IMR-90 (cell line): ENCODE measurements at regions not wholly inside any gene's neighbourhood (a gene's known extent, or its start where the extent isn't known, plus 50 kb on each side); places are given as distances from the start of the nearest gene placed in this dataset.

Source experiments
- ATAC-seq: fragments of 200-7000 bp; cut with Tn5 transposase; 2 replicates; pipeline ENCODE4 v1.9.1; 2020; ENCODE audit warnings: low read depth, mild to moderate bottlenecking, moderate library complexity
- BruUV-seq: library from RNA; stranded (reverse); fragments of 400-500 nt; replicated peaks from 2 replicates; lab custom pipeline; 2021; lab: Mats Ljungman, UMichigan
- CTCF ChIA-PET: fragments of 300-600 bp; formaldehyde crosslinking; extraction: SDS; loops from one replicate; lab custom pipeline; 2021; ENCODE audit warnings: antibody characterized with exemption; lab: Yijun Ruan, JAX
- POLR2A ChIA-PET: fragments of 300-600 bp; sonication (Branson Sonifier 250); formaldehyde crosslinking; loops from one replicate; lab custom pipeline; 2022; ENCODE audit warnings: antibody characterized with exemption; ENCODE audit not compliant: unreplicated experiment; lab: Charles Lee
- DNase-seq: peaks from one replicate; pipeline ENCODE4 v3.0.0; 2013
- H2AFZ ChIP-seq: replicated peaks from 2 replicates; pipeline ENCODE3; 2013; ENCODE audit warnings: low read length, mild to moderate bottlenecking; ENCODE audit not compliant: poor library complexity
- H2AK5ac ChIP-seq: 2 replicates; pipeline ENCODE4 v1.6.1; 2013; ENCODE audit warnings: low read depth, low read length, inconsistent platforms
- H2AK9ac ChIP-seq: replicated peaks from 2 replicates; pipeline ENCODE3; 2013; ENCODE audit warnings: mild to moderate bottlenecking, low read depth, low read length, moderate library complexity; ENCODE audit not compliant: poor library complexity
- H2BK120ac ChIP-seq: 2 replicates; pipeline ENCODE4 v1.6.1; 2013; ENCODE audit warnings: low read depth, low read length, inconsistent platforms
- H2BK15ac ChIP-seq: 3 replicates; pipeline ENCODE4 v1.6.1; 2013; ENCODE audit warnings: low read depth, low read length, inconsistent platforms
- H2BK20ac ChIP-seq: 2 replicates; pipeline ENCODE4 v1.6.1; 2013; ENCODE audit warnings: low read depth, mild to moderate bottlenecking, inconsistent platforms, low read length, moderate library complexity
- H2BK5ac ChIP-seq: 2 replicates; pipeline ENCODE4 v1.6.1; 2013; ENCODE audit warnings: mild to moderate bottlenecking, low read depth, low read length, inconsistent platforms; ENCODE audit not compliant: poor library complexity, severe bottlenecking
- H3K14ac ChIP-seq: replicated peaks from 2 replicates; pipeline ENCODE4 v1.6.1; 2013; ENCODE audit warnings: low read depth, low read length, inconsistent platforms
- H3K18ac ChIP-seq: 2 replicates; pipeline ENCODE4 v1.6.1; 2013; ENCODE audit warnings: low read depth, low read length, control low read depth
- H3K23ac ChIP-seq: 2 replicates; pipeline ENCODE4 v1.6.1; 2013; ENCODE audit warnings: low read depth, low read length, inconsistent platforms
- H3K27ac ChIP-seq: 2 replicates; pipeline ENCODE4 v1.5.1; 2013; ENCODE audit warnings: mild to moderate bottlenecking, control low read depth, low read length; ENCODE audit not compliant: insufficient read depth
- H3K27me3 ChIP-seq: 2 replicates; pipeline ENCODE4 v1.6.1; 2013; ENCODE audit warnings: low read length; ENCODE audit not compliant: control insufficient read depth, insufficient read depth
- H3K36me3 ChIP-seq: 2 replicates; pipeline ENCODE4 v1.6.1; 2013; ENCODE audit warnings: low read length, mixed read lengths; ENCODE audit not compliant: control insufficient read depth, insufficient read depth
- H3K4ac ChIP-seq: 2 replicates; pipeline ENCODE4 v1.6.1; 2013; ENCODE audit warnings: low read depth, low read length, inconsistent platforms
- H3K4me1 ChIP-seq: 2 replicates; pipeline ENCODE4 v1.6.1; 2013; ENCODE audit warnings: low read length, mixed read lengths; ENCODE audit not compliant: control insufficient read depth, insufficient read depth
- H3K4me2 ChIP-seq: 2 replicates; pipeline ENCODE4 v1.6.1; 2013; ENCODE audit warnings: low read depth, mild to moderate bottlenecking, control low read depth, low read length, moderate library complexity
- H3K4me3 ChIP-seq: 2 replicates; pipeline ENCODE4 v1.5.1; 2013; ENCODE audit warnings: low read depth, mild to moderate bottlenecking, control low read depth, low read length, moderate library complexity; ENCODE audit not compliant: insufficient read depth
- H3K56ac ChIP-seq: 2 replicates; pipeline ENCODE4 v1.6.1; 2013; ENCODE audit warnings: low read length, inconsistent platforms; ENCODE audit not compliant: insufficient read depth; ENCODE audit errors: extremely low read depth
- H3K79me1 ChIP-seq, 2 experiments: 2 replicates each; pipeline ENCODE4 v1.6.1; 2013; ENCODE audit warnings: low read length in 2 of 2, inconsistent platforms in 1 of 2, low read depth in 1 of 2
- H3K9ac ChIP-seq: 2 replicates; pipeline ENCODE4 v1.6.1; 2013; ENCODE audit warnings: low read depth, low read length, control low read depth
- H3K9me1 ChIP-seq: 2 replicates; pipeline ENCODE4 v1.6.1; 2013; ENCODE audit warnings: low read length, inconsistent platforms; ENCODE audit not compliant: insufficient read depth
- H3K9me3 ChIP-seq: 2 replicates; pipeline ENCODE4 v1.6.1; 2013; ENCODE audit warnings: low read length; ENCODE audit not compliant: control insufficient read depth, insufficient read depth
- H4K20me1 ChIP-seq: 2 replicates; pipeline ENCODE4 v1.6.1; 2013; ENCODE audit warnings: low read length, inconsistent platforms; ENCODE audit not compliant: insufficient read depth
- H4K5ac ChIP-seq: 2 replicates; pipeline ENCODE4 v1.6.1; 2013; ENCODE audit warnings: mild to moderate bottlenecking, low read depth, low read length, control low read depth
- H4K8ac ChIP-seq, 2 experiments: 2 replicates each; pipeline ENCODE4 v1.6.1; 2013; ENCODE audit warnings: low read depth in 2 of 2, low read length in 2 of 2, control low read depth in 1 of 2, inconsistent platforms in 1 of 2
- H4K91ac ChIP-seq: 2 replicates; pipeline ENCODE4 v1.6.1; 2013; ENCODE audit warnings: low read depth, low read length, inconsistent platforms; ENCODE audit not compliant: insufficient read depth
- BHLHE40 ChIP-seq: fragments of 150-350 bp; IDR thresholded peaks from 2 replicates; pipeline ENCODE4 v1.6.1; 2016; ENCODE audit warnings: mild to moderate bottlenecking, low read depth, low read length
- ELK1 ChIP-seq: fragments of 150-350 bp; IDR thresholded peaks from 2 replicates; pipeline ENCODE4 v1.6.1; 2016; ENCODE audit warnings: low read depth, mild to moderate bottlenecking, low read length, moderate library complexity, borderline replicate concordance
- FOS ChIP-seq: fragments of 150-350 bp; IDR thresholded peaks from 2 replicates; pipeline ENCODE4 v1.6.1; 2016; ENCODE audit warnings: low read depth, low read length
- MAFK ChIP-seq: IDR thresholded peaks from 2 replicates; pipeline ENCODE4 v1.6.1; 2012; ENCODE audit warnings: low read depth, low read length, improper control_type of control experiment
- MAZ ChIP-seq: IDR thresholded peaks from 2 replicates; pipeline ENCODE4 v1.6.1; 2012; ENCODE audit warnings: low read depth, mild to moderate bottlenecking, low read length, improper control_type of control experiment, moderate library complexity, borderline replicate concordance
- NFE2L2 ChIP-seq: fragments of 150-350 bp; IDR thresholded peaks from 2 replicates; pipeline ENCODE4 v1.6.1; 2016; ENCODE audit warnings: low read depth, mild to moderate bottlenecking, low read length
- POLR2A ChIP-seq: IDR thresholded peaks from 2 replicates; pipeline ENCODE4 v1.6.1; 2012; ENCODE audit warnings: mild to moderate bottlenecking, low read depth, low read length
- RAD21 ChIP-seq: IDR thresholded peaks from 2 replicates; pipeline ENCODE4 v1.6.1; 2012; ENCODE audit warnings: low read length, improper control_type of control experiment
- RCOR1 ChIP-seq: IDR thresholded peaks from 2 replicates; pipeline ENCODE4 v1.6.1; 2012; ENCODE audit warnings: mild to moderate bottlenecking, low read length, improper control_type of control experiment; ENCODE audit not compliant: insufficient replicate concordance
- RFX5 ChIP-seq: IDR thresholded peaks from 2 replicates; pipeline ENCODE4 v1.8.0; 2012; ENCODE audit warnings: low read depth, mild to moderate bottlenecking, low read length, moderate library complexity
- SMC3 ChIP-seq: fragments of 150-350 bp; IDR thresholded peaks from 2 replicates; pipeline ENCODE4 v1.6.1; 2016; ENCODE audit warnings: low read depth, mild to moderate bottlenecking, antibody characterized with exemption, low read length, moderate library complexity
- WGBS, 2 experiments: methylation state at CpG; one replicate each; pipeline versions ENCODE4 v1.1.5 to v1.1.7; 2013; ENCODE audit warnings: missing lambda C conversion rate in 2 of 2; ENCODE audit not compliant: insufficient read length in 1 of 2; ENCODE audit errors: extremely low coverage in 2 of 2; 5-methylcytosine and 5-hydroxymethylcytosine counted together
- dilution Hi-C: fragments of 300-500 bp; cut with HindIII; formaldehyde crosslinking; loops from one replicate; pipeline ENCODE4 v1.14.3; 2018; ENCODE audit warnings: low sequenced_read_pairs; ENCODE audit not compliant: unreplicated experiment
- in situ Hi-C: fragments of 300-500 bp; cut with MboI; formaldehyde crosslinking; loops from 3 replicates; pipeline ENCODE4 v1.14.3; 2019; ENCODE audit warnings: low sequenced_read_pairs, inconsistent platforms, mixed read lengths
- intact Hi-C: fragments of 100-400 bp; cut with micrococcal nuclease; formaldehyde crosslinking; loops from 2 replicates; pipeline ENCODE4 v1.10.0; 2022
- TF ChIP-seq, protein P1 (sequence below): conservative IDR thresholded peaks from 2 replicates; pipeline ENCODE4 v1.5.1; 2012; ENCODE audit warnings: mild to moderate bottlenecking, low read depth, low read length, improper control_type of control experiment

DNA sequence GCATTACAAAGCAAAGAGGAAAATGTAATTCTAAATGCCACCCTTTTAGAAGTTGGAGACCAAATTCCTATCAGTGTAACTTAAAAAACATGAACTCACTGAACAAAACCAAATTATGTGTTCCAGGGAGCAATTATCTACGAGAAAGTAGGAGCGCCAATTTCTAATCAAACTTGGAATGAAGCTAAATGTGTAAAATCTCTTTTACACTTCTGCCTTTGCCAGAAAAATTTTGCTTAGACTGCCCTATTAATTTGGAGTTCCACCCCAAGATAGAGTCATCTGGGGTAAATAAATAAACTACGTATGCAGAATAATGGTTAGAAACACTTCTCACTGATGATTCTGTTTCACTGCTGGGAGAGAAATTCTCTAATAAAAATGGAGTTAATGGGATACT lies 825.6 kb downstream of the MTRR start:
- H4K20me1 ChIP-seq: no peaks in the 10 kb centered on the region
- no peak overlapping the region for H2AK5ac ChIP-seq
- no peak overlapping the region for H3K14ac ChIP-seq
- no peak overlapping the region for H3K4me2 ChIP-seq
- no peak for TF ChIP-seq NFE2L2
- TF ChIP-seq, protein P1, sequence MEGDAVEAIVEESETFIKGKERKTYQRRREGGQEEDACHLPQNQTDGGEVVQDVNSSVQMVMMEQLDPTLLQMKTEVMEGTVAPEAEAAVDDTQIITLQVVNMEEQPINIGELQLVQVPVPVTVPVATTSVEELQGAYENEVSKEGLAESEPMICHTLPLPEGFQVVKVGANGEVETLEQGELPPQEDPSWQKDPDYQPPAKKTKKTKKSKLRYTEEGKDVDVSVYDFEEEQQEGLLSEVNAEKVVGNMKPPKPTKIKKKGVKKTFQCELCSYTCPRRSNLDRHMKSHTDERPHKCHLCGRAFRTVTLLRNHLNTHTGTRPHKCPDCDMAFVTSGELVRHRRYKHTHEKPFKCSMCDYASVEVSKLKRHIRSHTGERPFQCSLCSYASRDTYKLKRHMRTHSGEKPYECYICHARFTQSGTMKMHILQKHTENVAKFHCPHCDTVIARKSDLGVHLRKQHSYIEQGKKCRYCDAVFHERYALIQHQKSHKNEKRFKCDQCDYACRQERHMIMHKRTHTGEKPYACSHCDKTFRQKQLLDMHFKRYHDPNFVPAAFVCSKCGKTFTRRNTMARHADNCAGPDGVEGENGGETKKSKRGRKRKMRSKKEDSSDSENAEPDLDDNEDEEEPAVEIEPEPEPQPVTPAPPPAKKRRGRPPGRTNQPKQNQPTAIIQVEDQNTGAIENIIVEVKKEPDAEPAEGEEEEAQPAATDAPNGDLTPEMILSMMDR: no peak
- TF ChIP-seq POLR2A: no peak
- no peak for TF ChIP-seq MAFK
- TF ChIP-seq FOS: no peak
- no peak for TF ChIP-seq ELK1
- TF ChIP-seq RCOR1: no peak
- no peak for TF ChIP-seq SMC3
- TF ChIP-seq BHLHE40: no peak
- no peak for TF ChIP-seq RFX5
- TF ChIP-seq MAZ: no peak
- no peak for TF ChIP-seq RAD21
- H3K9me1 ChIP-seq: no peaks in the 10 kb centered on the region
- no peaks in the 10 kb centered on the region for H3K36me3 ChIP-seq
- no peak for DNase-seq
- H2BK15ac ChIP-seq: no peak overlapping the region
- H3K56ac ChIP-seq: no peak overlapping the region
- H3K79me1 ChIP-seq: no peaks in the 10 kb centered on the region
- WGBS, 2 experiments: no CpG with 5 or more reads among the region's 3 CpGs
- no peak overlapping the region for H2BK120ac ChIP-seq
- H4K8ac ChIP-seq: no peak overlapping the region
- no peak for ATAC-seq
- CTCF ChIA-PET: no interaction called here
- dilution Hi-C loops (no loop called here), in situ Hi-C loops (no loop called here), intact Hi-C loops (no loop called here)
- H3K9ac ChIP-seq: no peak overlapping the region
- no peak overlapping the region for H3K4ac ChIP-seq
- no peaks in the 10 kb centered on the region for H3K4me1 ChIP-seq
- POLR2A ChIA-PET: no interaction called here
- H2AK9ac ChIP-seq: no peak overlapping the region
- H3K18ac ChIP-seq: no peak overlapping the region
- H2BK5ac ChIP-seq: no peak overlapping the region
- no TSS peak for BruUV-seq
- no peak overlapping the region for H3K4me3 ChIP-seq
- H3K23ac ChIP-seq: no peak overlapping the region
- H3K27me3 ChIP-seq: no peaks in the 10 kb centered on the region
- no peaks in the 10 kb centered on the region for H3K9me3 ChIP-seq
- H4K5ac ChIP-seq: no peak overlapping the region
- H2BK20ac ChIP-seq: no peak overlapping the region
- H2AFZ ChIP-seq: no peak overlapping the region
- H4K91ac ChIP-seq: no peak overlapping the region
- H3K27ac ChIP-seq: no peak overlapping the region
